HG02852 (cell line): ENCODE measurements at regions not wholly inside any gene's neighbourhood (a gene's known extent, or its start where the extent isn't known, plus 50 kb on each side); places are given as distances from the start of the nearest gene placed in this dataset.
"Not testable (repeated sequence)": the region's sequence is repeated elsewhere in the genome, so short reads cannot be mapped to it uniquely, and the experiment has no call there.

Source experiments
- ATAC-seq: cut with Tn5 transposase; IDR thresholded peaks from one replicate; pipeline ENCODE4 v1.9.1; 2021; ENCODE audit warnings: mild to moderate bottlenecking, moderate library complexity; ENCODE audit not compliant: unreplicated experiment

DNA sequence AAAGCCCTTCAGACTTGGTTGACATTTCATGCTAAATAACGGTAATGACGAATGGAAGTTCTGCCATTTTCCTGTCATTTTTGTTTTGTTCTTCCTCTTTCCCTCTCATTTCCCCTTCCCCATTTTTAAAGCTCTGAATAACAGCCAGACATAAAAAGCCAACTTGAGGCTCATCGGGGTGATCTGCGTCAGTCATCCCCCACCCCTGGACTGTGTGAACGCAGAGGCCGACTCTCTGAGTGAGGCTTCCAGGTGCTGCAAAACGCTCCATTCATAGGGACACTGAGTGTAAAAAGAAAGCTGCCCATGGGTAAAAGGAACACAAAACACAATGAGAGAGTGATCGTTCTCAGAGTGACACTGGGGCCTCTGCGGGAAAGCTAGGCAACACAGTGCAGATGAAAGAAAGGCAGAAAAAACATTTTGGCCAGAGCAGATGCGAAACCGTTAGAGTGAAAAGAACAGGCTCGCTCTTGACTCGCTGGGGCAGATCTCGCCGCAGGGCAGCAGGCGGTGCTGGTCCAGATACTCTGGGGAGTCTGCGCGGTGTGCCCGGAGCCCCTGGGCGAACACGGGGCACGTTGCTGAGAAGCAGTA is 684.8 kb downstream of the QKI start:
- ATAC-seq: no peak

DNA sequence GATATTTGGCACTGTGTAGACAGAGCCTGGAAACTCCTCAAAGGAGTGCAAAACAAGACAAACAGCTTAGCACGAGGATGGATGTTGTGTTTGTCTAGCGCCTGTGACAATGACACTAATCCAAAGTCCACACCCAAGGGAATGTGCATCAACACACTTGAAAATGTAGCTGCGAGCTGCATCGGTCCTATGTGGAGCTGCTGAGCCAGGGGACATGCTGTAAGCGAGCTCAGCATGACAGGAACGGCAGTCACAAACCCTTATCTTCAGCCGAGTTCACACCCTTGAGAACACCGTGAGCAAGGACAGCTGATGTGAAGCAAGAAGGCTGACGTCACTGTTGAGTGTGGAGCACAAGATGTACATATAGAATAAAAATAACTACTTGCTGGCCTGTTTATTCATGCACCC is 684.3 kb downstream of the QKI start:
- ATAC-seq: no peak

DNA sequence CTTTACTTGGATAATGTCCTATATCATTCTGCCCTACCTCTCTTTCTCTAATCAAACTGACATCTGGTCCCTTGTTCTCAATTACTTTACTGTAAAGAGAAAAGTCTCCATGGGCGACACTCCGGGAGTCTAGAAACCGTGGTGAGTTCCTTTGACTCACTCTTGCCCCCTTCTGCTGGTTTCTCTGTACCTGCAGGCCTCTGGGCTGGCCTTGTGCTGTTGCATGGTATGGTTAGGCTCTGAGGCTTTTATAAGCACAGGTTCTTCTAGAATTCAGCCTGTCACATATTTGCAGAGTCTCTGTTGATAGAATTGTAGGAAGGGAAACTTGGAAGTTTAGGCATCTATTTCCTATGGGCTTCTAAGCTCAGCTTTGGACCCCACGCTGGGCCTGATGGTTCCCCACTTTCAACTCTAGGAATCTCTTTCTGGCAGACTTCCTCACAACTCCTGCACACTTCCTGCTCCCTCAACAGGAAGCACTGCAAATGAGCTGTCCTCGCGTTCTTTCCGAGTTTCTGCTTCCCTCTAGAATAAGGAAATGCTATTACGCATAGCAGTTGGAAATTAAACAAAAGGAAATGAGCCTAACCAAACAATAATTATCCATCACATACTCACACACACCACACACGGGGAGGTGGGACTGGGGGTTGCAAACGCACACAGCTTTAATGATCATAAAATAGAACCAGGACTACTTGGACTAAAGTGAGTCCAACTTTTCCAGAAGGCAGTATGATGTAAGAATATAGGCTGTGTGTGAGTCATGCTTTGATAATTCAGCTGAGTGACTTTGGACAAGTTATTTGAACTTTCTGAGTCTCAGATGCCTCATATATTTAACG is 683.3 kb downstream of the QKI start:
- ATAC-seq: no peak

DNA sequence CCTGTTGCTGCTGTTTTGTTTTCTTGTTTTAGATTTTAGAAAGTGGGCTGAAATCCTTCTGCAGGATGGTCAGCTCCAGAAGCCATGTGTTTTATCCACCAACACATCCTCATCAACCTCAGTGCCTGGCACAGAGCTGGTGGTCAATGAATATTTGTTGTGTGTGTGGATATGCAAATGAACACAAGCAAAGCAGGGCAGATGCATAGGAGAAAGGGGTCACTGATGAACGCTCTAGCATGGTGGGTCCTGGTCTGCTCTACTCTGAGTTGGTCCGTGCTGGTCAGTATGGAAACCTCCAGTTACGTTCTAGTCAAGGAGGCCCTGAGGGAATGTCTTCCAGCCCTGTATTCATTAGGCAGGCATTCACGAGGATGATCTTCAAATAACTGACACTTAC is 682.5 kb downstream of the QKI start:
- no peak for ATAC-seq

DNA sequence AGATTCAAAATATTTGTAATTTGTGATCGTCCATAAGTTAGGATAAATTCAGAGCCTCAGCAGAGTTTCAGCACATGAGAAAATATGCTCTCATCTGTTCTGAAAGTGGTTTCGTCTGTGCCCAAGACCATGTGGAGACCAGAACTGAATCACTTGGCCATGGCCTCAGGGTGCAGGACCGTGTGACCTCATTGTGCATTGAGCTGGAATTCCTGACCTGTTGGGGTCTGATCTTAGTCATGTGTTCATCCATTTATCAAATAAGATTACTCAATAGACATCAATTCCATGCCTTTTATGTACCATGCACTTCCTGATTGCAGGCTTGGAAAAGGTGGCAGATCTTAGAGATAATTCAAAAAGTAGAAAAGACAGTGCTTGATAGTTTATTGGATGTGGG is 680.5 kb downstream of the QKI start:
- ATAC-seq: no peak

DNA sequence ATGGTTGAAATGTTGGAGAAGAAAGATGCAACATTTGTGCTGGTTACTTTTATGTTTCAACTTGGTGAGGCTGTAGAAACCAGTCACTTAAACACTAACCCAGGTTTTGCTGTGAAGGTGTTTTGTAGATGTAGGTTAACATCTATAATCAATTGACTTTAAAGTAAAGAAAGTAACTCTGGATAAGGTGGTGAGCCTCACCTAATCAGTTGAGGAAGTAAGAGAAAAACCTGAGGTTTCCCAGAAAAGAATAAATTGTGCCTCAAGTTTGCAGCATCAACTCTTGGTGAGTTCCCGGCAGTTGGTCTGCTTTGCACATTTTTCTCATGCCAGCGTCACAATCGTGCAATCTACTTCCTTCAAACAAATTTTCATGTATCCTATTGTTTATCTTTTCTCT is 673.4 kb downstream of the QKI start:
- no peak for ATAC-seq

DNA sequence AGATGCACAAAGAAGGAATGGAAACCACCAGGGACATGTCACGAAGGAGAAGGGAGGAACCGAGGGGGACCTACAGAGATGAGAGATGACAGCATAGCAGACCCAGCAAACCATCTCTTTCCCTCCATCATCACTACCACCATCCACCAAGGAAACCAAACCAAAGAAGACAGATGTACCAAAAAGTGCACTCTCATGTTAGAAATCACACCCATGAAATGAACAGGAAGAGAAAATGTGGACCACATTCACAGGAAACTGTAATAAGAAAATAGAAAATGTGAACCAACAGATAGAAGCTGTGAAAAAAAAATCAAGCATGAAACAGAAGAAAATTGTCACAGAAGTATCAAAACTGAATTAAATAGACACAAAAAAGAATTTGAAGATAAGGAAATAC is 672.7 kb downstream of the QKI start:
- ATAC-seq: no peak

DNA sequence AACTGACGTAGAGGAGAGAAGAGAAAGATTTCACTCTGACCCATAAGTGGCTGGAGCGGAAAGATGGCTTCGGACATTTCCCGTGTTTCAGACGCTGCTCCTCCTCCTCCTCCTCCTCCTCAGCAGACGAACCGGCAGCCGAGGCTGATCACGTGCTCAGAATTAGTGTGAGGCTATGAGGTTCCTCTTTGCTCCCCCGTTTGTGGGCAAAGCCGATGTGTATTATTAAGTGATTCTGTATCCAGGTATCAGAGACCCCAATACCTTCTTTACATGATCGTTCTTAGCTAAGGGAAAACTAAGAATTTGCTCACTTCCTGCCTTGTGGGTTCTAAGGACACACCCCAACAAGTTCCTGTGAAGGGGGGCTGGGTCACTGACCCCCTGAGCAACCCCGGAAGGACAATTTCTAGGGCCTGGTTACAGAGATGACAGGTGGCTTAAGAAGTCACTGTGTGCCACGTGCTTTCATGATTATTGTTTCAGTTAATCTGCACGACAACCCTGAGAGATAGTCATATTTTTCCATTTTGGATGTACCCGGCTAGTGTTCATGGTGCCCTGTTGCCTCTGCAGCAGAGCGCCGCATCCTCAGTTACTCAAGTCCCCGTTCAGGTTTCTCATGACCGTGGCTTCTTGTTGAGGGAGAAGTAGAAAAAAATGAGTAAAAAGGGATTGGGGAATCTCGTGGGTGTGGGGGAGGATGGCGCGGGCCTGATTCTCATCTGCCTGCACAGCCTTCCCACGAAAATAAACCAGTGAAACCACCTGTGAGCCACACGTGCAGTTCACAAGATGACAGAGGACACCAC is 671.8 kb downstream of the QKI start:
- no peak for ATAC-seq

DNA sequence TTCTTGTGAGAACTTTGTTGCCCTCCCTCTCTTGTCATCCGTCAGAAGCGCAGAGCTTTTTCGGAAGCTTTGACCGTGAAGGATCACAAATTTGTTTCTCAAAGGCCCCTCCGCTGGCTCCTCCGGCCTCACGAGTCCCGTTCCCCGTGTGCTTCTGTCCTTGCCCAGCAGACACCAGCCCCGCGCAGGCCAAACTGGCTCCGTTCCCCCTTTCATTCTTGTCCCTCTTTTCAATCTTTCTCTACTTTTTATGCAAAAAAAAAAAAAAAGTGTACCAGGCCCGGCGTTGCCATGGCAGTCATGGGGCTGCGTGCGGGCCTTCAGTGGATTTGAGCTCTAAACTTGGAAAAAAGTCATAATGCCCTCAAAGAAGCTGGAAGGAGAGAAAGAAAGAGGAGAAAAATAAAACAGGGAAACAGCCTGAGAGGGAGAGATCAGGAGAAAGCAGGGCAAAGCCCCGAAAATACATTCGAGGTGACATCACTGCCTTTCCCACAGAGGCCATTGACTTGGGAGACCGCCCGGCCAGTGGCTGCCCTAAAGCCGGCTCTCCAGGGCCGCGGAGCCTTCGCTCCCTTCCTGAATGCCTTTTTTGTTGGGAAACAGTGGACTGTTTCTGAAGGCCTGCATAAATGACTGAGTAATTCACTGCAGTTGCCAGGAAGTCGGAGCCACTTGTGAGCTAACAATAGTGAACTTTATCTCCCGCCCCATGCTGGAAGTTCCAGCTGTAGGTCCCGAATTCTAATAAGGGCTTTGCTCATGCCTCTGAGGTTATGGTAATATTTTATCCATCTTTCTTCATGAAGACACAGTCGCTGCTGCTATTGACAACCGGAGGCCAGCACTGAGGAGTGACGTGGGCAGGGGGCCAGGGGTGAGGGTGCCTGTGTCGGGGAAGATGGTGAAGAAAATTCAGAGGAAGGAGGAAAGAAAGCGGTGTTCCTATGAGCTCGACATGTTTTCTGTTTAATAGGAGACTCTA is 670.9 kb downstream of the QKI start:
- ATAC-seq: no peak

DNA sequence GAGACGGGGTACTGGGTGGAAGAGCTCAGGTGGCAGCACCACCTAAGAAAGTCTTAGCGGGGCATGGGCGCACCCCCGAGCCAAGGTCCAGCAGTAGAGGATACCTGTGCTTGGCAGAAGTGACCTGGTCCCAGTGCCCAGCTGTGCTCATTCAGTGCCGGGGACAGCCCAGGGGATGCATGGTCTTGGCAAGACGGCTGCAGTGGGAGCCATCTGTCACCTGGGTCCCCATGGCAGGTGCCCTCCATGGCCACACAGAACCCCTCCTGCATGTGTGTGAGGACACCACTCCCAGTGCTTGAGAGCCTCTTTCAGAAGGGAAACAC is 664.7 kb downstream of the QKI start:
- ATAC-seq: no peak

DNA sequence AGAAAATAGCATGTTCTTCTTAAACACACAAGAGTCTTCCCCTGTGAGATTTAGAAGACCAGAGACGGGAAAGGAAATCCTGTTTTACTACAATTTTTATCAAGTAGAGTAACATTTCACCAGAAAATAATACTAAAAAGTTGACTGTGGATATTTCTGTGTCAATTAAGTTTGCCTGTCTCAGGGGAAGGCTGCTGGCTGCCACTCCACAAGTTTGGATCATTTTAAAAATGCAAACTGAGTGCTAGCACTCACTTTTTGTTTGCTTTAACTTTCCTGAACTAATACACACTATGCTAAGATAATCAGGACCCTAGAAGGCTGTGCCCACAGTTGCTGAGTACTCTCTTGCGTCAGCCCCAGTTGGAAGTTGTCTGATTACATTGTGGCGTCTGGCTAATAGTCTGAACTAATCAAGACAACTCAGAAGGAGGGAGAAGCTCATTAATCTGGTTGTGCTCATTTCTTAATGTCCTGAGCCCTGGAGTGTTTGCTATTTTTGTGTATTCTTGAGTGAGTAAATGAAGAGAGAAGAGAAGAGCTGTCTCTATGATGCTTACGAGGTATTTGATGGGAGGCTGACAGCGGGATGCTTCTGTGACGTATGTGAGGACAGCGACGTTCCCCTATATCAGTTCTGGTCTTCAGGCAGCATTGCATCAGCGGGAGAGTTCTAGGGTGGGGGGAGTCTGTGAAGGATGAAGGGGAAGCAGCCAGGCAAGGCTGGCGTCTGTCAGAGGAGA is 664.2 kb downstream of the QKI start:
- ATAC-seq: no peak

DNA sequence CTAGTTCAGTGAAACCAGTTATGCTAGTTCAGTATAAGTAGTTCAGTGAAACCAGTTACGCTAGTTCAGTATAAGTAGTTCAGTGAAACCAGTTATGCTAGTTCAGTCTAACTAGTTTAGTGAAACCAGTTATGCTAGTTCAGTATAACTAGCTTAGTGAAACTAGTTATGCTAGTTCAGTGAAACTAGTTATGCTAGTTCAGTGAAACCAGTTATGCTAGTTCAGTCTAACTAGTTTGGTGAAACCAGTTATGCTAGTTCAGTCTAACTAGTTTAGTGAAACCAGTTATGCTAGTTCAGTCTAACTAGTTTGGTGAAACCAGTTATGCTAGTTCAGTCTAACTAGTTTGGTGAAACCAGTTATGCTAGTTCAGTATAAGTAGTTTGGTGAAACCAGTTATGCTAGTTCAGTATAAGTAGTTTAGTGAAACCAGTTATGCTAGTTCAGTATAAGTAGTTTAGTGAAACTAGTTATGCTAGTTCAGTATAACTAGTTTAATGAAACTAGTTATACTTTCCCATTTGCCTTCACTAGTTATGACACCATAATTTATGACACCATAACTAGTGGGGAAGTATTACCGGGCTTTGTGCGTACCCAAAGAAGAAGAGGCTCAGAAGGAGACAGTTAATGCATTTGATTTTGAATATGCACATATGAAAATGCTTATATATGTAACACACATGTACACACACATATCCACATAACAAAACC is 662.5 kb downstream of the QKI start:
- ATAC-seq: not testable (repeated sequence)

DNA sequence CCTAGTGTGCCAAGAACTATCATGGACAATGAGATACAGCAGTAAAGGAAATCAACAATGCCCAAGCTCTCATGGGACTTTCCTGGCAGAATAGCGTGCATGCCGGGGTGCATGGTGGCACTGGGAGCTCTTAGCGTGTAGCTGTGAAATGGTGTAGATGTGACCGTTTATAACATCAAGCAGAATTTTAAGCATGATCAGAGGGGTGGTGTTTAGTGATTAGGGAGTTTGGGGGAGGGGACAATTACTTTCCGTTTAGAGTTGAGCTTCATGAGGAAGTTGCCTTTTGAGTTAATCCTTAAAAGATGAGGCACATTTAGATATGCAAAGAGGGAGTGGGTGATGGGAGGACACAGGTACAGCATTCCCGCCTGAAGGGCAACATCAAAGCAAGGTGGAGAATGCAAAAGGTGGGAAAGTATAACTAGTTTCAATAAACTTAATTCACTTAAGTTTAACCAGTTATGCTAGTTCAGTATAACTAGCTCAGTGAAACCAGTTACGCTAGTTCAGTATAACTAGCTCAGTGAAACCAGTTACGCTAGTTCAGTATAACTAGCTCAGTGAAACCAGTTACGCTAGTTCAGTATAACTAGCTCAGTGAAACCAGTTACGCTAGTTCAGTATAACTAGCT is 661.6 kb downstream of the QKI start:
- no peak for ATAC-seq

DNA sequence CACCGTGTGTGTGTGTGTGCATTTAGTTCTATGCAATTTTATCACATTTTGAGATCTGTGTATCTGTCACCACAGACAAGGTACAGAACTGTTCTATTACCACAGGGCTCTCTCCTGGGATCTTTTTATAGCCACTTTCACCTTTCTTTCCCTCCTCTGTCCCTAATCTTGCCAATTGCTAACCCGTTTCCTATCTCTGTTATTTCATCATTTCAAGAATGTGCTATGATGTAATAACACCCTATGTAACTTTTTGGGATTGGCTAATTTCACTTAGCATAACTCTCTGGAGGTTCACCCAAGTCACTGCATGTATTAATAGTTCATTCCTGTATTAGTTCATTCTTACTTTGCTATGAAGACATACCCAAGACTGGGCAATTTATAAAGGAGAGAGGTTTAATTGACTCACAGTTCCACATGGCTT is 657.7 kb downstream of the QKI start:
- ATAC-seq: no peak

DNA sequence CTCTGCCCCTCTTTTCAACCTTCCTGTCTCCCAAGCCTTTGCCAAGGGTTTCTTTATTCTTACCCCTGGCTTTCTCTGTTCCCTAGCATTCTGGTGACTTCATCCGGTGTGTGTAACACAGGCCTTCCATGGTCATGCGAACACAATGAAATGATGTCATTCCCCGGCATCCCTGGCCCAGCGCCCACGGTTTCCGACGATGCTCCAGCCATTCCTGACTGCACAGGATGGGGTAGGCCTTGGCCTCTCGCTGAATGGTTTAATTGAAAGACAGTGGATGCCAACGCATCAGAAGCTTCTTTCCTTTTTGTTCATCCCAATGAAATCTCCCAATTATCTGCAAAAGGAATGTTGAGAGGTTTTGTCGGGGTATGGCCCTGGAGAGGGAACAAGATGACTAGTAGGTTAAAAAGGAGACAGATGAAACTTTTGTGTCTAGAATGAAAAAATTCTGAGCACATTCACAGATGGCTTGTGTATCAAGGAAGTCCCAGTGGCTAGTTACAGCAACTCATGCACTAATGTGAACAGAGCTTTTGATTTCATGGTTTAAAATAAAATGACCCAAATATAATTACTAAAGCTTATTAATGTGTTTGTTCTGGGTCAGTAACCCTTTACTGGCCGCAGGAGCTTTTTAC is 655.0 kb downstream of the QKI start:
- ATAC-seq: no peak

DNA sequence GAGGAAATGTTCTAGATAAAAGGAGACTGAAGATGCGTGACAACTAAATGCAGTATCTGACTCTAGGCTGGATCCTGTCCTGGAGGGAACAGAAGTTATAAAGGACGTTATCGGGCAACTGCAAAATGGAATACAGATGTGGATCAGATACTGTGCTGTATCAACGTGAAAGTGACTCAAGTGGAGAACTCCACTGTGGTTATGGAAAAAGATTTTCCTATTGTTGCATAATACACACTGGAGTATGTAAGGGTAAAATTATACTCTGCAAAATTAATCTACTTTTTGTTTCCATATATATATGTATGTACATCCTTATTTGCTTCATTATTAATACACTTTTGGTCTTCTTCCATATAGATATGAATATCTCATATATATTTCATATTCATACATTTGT is 654.0 kb downstream of the QKI start:
- no peak for ATAC-seq

DNA sequence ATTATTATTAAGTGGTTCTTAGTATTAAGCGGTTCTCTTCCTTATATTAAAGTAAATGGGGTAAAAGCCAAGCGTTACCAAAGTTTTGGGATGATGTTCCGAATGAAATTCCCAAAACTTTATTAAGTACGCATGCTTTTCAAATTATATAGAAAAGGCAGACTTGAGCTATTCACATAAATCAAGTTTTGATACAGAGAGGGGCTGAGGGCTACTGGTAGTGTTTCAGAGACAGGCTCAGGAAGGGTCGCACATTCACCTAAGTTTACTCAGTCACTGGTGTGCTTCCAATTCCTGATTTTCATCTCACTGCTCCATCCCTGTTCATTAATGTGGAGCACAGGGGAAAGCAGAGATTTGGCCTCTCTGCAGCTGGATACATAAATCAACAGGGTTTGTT is 652.2 kb downstream of the QKI start:
- ATAC-seq: no peak

DNA sequence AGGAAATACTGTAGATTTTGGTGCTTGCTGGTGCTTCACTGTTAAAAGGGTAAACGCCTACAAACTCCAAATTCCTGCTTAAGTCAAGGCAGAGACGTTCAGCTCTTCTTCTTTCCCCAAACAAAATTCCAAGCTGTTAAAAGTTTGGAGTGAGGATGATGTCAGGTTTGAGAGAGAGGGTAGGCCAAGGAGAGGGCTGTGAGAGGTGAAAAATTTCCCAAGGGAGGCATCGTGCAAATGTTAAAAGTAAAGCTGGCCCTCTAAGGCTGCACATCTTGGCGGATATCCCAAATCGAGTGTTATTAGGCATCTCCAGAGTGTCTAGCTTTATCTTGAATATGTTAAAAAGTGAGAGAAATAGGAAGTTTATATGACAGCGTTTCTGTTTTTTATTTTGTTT is 651.8 kb downstream of the QKI start:
- ATAC-seq: no peak

DNA sequence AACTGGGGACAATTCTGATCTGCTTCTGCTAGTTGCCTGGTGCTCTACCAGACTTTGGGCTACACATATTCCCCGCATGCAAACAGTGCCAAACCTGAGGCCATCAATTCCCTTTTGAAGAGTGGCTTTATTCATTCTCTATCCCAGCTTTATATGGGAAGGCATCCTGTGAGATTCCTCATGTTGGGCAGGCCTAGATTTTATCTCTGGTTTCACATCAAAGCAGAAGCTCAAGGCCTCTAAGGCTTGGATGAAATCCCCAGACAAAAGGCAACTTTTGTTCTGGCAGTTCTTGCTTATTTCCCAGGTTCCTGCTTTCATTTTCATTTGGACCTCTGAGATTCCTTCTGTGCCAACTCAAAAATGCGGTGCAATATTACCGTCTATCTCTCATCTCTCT is 648.8 kb downstream of the QKI start:
- ATAC-seq: no peak
